GM13977 (cell line): ENCODE measurements at regions not wholly inside any gene's neighbourhood (a gene's known extent, or its start where the extent isn't known, plus 50 kb on each side); places are given as distances from the start of the nearest gene placed in this dataset.

Experiments used
- DNase-seq: peaks from one replicate; pipeline ENCODE4 v3.0.0; 2012; ENCODE audit warnings: low spot score
- CTCF ChIP-seq: IDR thresholded peaks from 2 replicates; pipeline ENCODE4 v1.5.1; 2012; ENCODE audit warnings: mild to moderate bottlenecking, control low read depth; ENCODE audit not compliant: insufficient read depth; ENCODE audit errors: extremely low read depth, missing control alignments
- in situ Hi-C: fragments of 300-500 bp; cut with MboI; formaldehyde crosslinking; loops from one replicate; pipeline ENCODE4 v1.12.0; 2022; ENCODE audit warnings: low sequenced_read_pairs, low pct_unique_long_range_greater_than_20kb, mixed read lengths, inconsistent platforms; ENCODE audit not compliant: unreplicated experiment

DNA sequence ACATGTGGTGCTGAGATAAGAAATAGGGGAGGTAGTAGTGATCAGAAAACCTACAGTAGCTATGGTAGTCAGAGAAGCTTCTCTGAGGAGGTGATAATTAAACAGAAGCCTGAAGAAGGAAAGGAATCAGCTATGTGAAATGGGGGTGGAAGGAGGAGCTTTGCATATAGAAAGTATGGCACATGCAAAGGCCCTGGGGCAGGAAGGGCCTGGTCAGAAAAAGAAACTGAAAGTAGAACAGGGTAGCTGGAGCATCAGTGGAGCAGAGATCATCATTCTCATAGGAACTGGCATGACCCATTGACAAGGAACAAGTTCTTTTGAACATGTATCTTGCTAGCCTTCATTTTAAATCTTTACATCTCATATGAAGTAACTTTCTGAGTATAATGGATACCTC is 80.7 kb upstream of the ADRA1B start:
- TF ChIP-seq CTCF, result no peak
- no peak for DNase-seq
- in situ Hi-C loops, result no loop called here

GRCh38 chr5:159836691-159837090 is 79.6 kb upstream of the ADRA1B start:
- in situ Hi-C loops, result no loop called here
- TF ChIP-seq CTCF, result no peak
- no peak for DNase-seq

GRCh38 chr5:159837860-159838259 is 78.4 kb upstream of the ADRA1B start:
- TF ChIP-seq CTCF, result no peak
- no peak for DNase-seq
- in situ Hi-C loops, result no loop called here

DNA sequence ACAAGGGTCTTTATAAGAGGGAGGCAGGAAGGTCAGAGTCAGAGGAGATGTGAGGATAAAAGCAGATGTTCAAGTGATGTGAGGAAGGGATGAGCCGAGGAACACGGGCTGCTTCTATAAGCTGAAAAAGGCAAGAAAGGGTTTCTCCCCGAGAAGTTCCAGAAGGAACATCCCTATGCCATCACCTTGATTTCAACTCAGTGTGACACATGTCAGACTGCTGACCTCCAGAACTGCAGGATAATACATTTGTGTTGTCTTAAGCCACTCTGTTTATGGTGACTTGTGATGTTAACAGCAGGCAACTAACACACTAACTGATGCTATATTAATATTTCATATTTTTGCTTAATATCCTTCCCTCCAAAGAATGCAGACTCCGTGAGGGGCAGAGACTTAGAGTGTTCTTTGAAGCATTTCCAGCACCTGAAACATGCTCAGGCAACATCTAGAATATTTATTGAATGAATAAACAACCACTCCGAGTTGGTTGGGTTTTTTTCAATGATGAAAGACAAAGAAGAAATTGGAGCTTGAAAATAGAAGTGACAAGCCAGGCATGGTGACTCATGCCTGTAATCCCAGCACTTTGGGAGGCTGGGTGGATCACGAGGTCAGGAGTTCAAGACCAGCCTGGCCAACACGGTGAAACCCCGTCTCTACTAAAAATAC is 77.6 kb upstream of the ADRA1B start:
- TF ChIP-seq CTCF, result no peak

GRCh38 chr5:159844267-159845121 is 71.8 kb upstream of the ADRA1B start:
- DNase-seq, result no peak
- no peak for TF ChIP-seq CTCF
- in situ Hi-C loops, result no loop called here

More for the DNA sequence above, 77.6 kb upstream of the ADRA1B start:
- no peak for DNase-seq
- in situ Hi-C loops, result no loop called here

GRCh38 chr5:159849437-159850083 is 66.7 kb upstream of the ADRA1B start:
- TF ChIP-seq CTCF, result no peak

More at GRCh38 chr5:159849437-159850083, 66.7 kb upstream of the ADRA1B start:
- no peak for DNase-seq
- in situ Hi-C loops, result no loop called here
